Astrocyte (in vitro differentiated cells and primary cell): ENCODE measurements at regions not wholly inside any gene's neighbourhood (a gene's known extent, or its start where the extent isn't known, plus 50 kb on each side); places are given as distances from the start of the nearest gene placed in this dataset.

Source experiments
- DNase-seq: peaks from one replicate; pipeline ENCODE4 v3.0.0-alpha.2; 2010; ENCODE audit warnings: low read depth
- FAIRE-seq: peaks from 2 replicates; lab custom pipeline; 2011; peaks lifted over from hg19 to GRCh38; lab: Jason Lieb, UNC
- H2AFZ ChIP-seq: 2 replicates; pipeline ENCODE4 v1.6.0; 2012; ENCODE audit warnings: low read depth, low read length, inconsistent platforms
- H3K27ac ChIP-seq: 2 replicates; pipeline ENCODE4 v1.5.1; 2011; ENCODE audit warnings: low read depth, low read length, inconsistent platforms
- H3K27me3 ChIP-seq: 2 replicates; pipeline ENCODE4 v1.6.0; 2011; ENCODE audit warnings: low read length, inconsistent platforms; ENCODE audit not compliant: insufficient read depth
- H3K36me3 ChIP-seq: 2 replicates; pipeline ENCODE4 v1.5.1; 2011; ENCODE audit warnings: low read length, inconsistent platforms; ENCODE audit not compliant: insufficient read depth
- H3K4me1 ChIP-seq: 2 replicates; pipeline ENCODE4 v1.5.1; 2011; ENCODE audit warnings: low read length, inconsistent platforms; ENCODE audit not compliant: insufficient read depth
- H3K4me2 ChIP-seq: 2 replicates; pipeline ENCODE4 v1.6.0; 2012; ENCODE audit warnings: low read length, inconsistent platforms
- H3K4me3 ChIP-seq: 2 replicates; pipeline ENCODE4 v1.5.1; 2011; ENCODE audit warnings: low read depth, mild to moderate bottlenecking, low read length, inconsistent platforms; ENCODE audit not compliant: insufficient read depth
- H3K79me2 ChIP-seq: 2 replicates; pipeline ENCODE4 v1.6.0; 2012; ENCODE audit warnings: mild to moderate bottlenecking, low read length, inconsistent platforms; ENCODE audit not compliant: insufficient read depth
- H3K9ac ChIP-seq: 2 replicates; pipeline ENCODE4 v1.6.0; 2012; ENCODE audit warnings: mild to moderate bottlenecking, low read length, inconsistent platforms
- H3K9me3 ChIP-seq: 2 replicates; pipeline ENCODE4 v1.5.1; 2012; ENCODE audit warnings: low read depth, mild to moderate bottlenecking, low read length, inconsistent platforms; ENCODE audit not compliant: insufficient read depth
- H4K20me1 ChIP-seq: 2 replicates; pipeline ENCODE4 v1.6.0; 2012; ENCODE audit warnings: low read length, inconsistent platforms; ENCODE audit not compliant: insufficient read depth
- H3K27ac Mint-ChIP-seq: one replicate; pipeline ENCODE4 v1.8.0; 2021; ENCODE audit warnings: mild to moderate bottlenecking, mixed read lengths; ENCODE audit not compliant: unreplicated experiment
- H3K27me3 Mint-ChIP-seq: one replicate; pipeline ENCODE4 v1.8.0; 2021; ENCODE audit warnings: low read depth, mixed read lengths; ENCODE audit not compliant: unreplicated experiment
- H3K36me3 Mint-ChIP-seq: one replicate; pipeline ENCODE4 v1.8.0; 2021; ENCODE audit warnings: low read depth, mixed read lengths; ENCODE audit not compliant: unreplicated experiment
- H3K4me1 Mint-ChIP-seq: one replicate; pipeline ENCODE4 v1.8.0; 2021; ENCODE audit warnings: low read depth, mixed read lengths; ENCODE audit not compliant: unreplicated experiment
- H3K4me3 Mint-ChIP-seq: one replicate; pipeline ENCODE4 v1.8.0; 2021; ENCODE audit warnings: mild to moderate bottlenecking, moderate library complexity, mixed read lengths; ENCODE audit not compliant: unreplicated experiment
- H3K9me3 Mint-ChIP-seq: one replicate; pipeline ENCODE4 v1.8.0; 2021; ENCODE audit warnings: mild to moderate bottlenecking, mixed read lengths; ENCODE audit not compliant: unreplicated experiment
- CTCF ChIP-seq: IDR thresholded peaks from 2 replicates; pipeline ENCODE4 v1.5.1; 2011; ENCODE audit warnings: low read depth, mild to moderate bottlenecking, inconsistent platforms, low read length, moderate library complexity; ENCODE audit not compliant: insufficient read depth
- EZH2 ChIP-seq: IDR thresholded peaks from 2 replicates; pipeline ENCODE4 v1.6.1; 2012; ENCODE audit warnings: mild to moderate bottlenecking, low read length, inconsistent platforms; ENCODE audit not compliant: insufficient read depth

DNA sequence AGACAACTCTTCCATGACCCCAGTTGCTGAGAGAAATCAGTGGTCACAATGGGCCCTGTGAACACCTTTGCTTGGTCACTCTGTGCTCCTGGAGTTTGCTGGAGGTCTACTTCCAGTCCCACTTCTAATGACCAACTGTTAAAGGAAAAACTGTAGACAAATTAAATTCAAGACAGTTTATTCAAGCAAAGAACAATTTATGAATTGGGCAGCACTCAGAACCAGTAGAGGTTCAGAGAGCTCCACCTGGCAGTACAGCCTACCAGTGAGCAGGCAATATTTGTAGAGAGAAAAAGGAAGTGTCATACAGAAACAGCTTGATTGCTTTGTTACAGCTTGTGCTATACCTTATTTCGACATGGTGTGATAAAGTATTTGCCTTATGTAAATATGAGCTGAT is 116.5 kb downstream of the HS3ST3B1 start:
- Histone ChIP-seq H2AFZ (no peak overlapping the region), H4K20me1 (no peaks in the 10 kb centered on the region), H3K4me1 (no peaks in the 10 kb centered on the region), H3K36me3 (no peaks in the 10 kb centered on the region), H3K27me3 (no peaks in the 10 kb centered on the region), H3K9me3 (no peaks in the 10 kb centered on the region), H3K27ac (no peak overlapping the region), H3K9ac (no peak overlapping the region), H3K4me2 (no peak overlapping the region), H3K4me3 (no peak overlapping the region), H3K79me2 (no peaks in the 10 kb centered on the region)
- Mint-ChIP-seq H3K36me3 (no peaks in the 10 kb centered on the region), H3K4me3 (no peak overlapping the region), H3K27me3 (peaks cover 2% of the 10 kb centered on the region), H3K9me3 (peaks cover 2% of the 10 kb centered on the region), H3K27ac (no peak overlapping the region), H3K4me1 (no peaks in the 10 kb centered on the region)
- no peak for FAIRE-seq
- TF ChIP-seq EZH2: no peak
- TF ChIP-seq CTCF: no peak
- DNase-seq: no peak

DNA sequence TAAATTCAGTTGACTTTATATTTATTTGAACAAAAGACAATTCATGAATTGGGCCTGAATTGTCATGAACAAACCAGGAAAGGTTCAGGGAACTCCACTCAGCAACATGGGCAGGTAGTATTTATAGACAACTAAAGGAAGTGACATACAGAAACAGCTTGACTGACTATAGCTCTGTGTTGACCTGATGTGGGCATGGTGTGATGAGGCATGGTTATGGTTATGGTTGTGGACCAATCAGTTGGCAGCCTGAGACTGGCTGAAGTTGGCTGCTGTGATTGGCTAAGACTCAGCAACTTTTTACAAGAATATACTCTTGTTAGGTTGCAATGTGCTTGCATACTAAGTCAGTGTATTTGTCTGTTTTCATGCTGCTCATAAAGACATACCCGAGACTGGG is 108.4 kb downstream of the HS3ST3B1 start:
- no peak overlapping the region for H3K27ac ChIP-seq
- DNase-seq (no peak), FAIRE-seq (no peak)
- no peaks in the 10 kb centered on the region for H3K4me1 ChIP-seq
- H3K27ac Mint-ChIP-seq: no peak overlapping the region
- H3K27me3 ChIP-seq: no peaks in the 10 kb centered on the region
- H3K36me3 Mint-ChIP-seq: no peaks in the 10 kb centered on the region
- H3K9me3 ChIP-seq: no peaks in the 10 kb centered on the region
- no peaks in the 10 kb centered on the region for H3K9me3 Mint-ChIP-seq
- no peaks in the 10 kb centered on the region for H3K4me1 Mint-ChIP-seq
- no peak overlapping the region for H3K4me2 ChIP-seq
- H2AFZ ChIP-seq: no peak overlapping the region
- H3K27me3 Mint-ChIP-seq: no peaks in the 10 kb centered on the region
- no peak overlapping the region for H3K4me3 Mint-ChIP-seq
- no peak overlapping the region for H3K4me3 ChIP-seq
- no peaks in the 10 kb centered on the region for H3K79me2 ChIP-seq
- TF ChIP-seq CTCF (no peak), EZH2 (no peak)
- H3K9ac ChIP-seq: no peak overlapping the region
- no peaks in the 10 kb centered on the region for H4K20me1 ChIP-seq
- H3K36me3 ChIP-seq: no peaks in the 10 kb centered on the region

DNA sequence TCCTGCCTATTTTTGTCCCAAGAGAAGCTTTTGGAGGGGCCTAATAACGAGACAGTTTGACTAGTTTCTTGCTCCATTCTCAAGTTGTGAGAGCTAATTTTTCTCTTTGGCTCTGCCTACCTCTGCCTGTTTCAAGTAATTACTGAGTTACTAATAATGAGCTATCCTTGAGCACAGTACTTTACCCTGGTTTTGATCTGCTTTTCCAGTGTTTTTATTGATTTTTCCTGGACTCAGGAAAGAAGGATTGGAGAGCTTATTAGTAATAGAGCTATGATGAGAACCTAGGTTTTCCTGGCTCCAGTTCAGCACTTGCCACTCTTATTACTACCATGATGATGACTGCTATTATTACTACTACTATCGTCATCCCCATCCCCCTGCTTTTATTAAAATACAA is 106.7 kb downstream of the HS3ST3B1 start:
- no peaks in the 10 kb centered on the region for H3K9me3 Mint-ChIP-seq
- DNase-seq (no peak), FAIRE-seq (no peak)
- no peak overlapping the region for H3K4me3 Mint-ChIP-seq
- no peak overlapping the region for H3K27ac Mint-ChIP-seq
- H3K4me1 Mint-ChIP-seq: no peaks in the 10 kb centered on the region
- Histone ChIP-seq H3K27me3 (no peaks in the 10 kb centered on the region), H3K79me2 (no peaks in the 10 kb centered on the region), H3K4me2 (no peak overlapping the region), H3K4me1 (no peaks in the 10 kb centered on the region), H3K9ac (no peak overlapping the region), H3K36me3 (no peaks in the 10 kb centered on the region), H3K9me3 (no peaks in the 10 kb centered on the region), H3K27ac (no peak overlapping the region), H3K4me3 (no peak overlapping the region), H4K20me1 (no peaks in the 10 kb centered on the region), H2AFZ (no peak overlapping the region)
- H3K36me3 Mint-ChIP-seq: no peaks in the 10 kb centered on the region
- no peaks in the 10 kb centered on the region for H3K27me3 Mint-ChIP-seq
- no peak for TF ChIP-seq EZH2
